HG02678 (cell line): ENCODE measurements at regions not wholly inside any gene's neighbourhood (a gene's known extent, or its start where the extent isn't known, plus 50 kb on each side); places are given as distances from the start of the nearest gene placed in this dataset.

Experiments
- ATAC-seq: cut with Tn5 transposase; IDR thresholded peaks from one replicate; pipeline ENCODE4 v1.9.1; 2021; ENCODE audit warnings: mild to moderate bottlenecking, moderate library complexity; ENCODE audit not compliant: unreplicated experiment

- no peak for ATAC-seq
These were observed 249.0 kb downstream of the EPM2A start for GRCh38 chr6:145486306-145486705.

GRCh38 chr6:145489583-145489982 is 245.7 kb downstream of the EPM2A start:
- ATAC-seq = no peak

GRCh38 chr6:145490068-145490467 is 245.3 kb downstream of the EPM2A start:
- ATAC-seq = no peak

- ATAC-seq = no peak
These were observed 244.2 kb downstream of the EPM2A start for GRCh38 chr6:145491126-145491525.

GRCh38 chr6:145497006-145497405 is 238.3 kb downstream of the EPM2A start:
- no peak for ATAC-seq

GRCh38 chr6:145498425-145498824 is 236.9 kb downstream of the EPM2A start:
- ATAC-seq = no peak

GRCh38 chr6:145502416-145502815 is 232.9 kb downstream of the EPM2A start:
- no peak for ATAC-seq

GRCh38 chr6:145506136-145506535 is 229.2 kb downstream of the EPM2A start:
- no peak for ATAC-seq

GRCh38 chr6:145506565-145506964 is 228.8 kb downstream of the EPM2A start:
- ATAC-seq = no peak

GRCh38 chr6:145507239-145507638 is 228.1 kb downstream of the EPM2A start:
- ATAC-seq = no peak

GRCh38 chr6:145508107-145508506 is 227.2 kb downstream of the EPM2A start:
- no peak for ATAC-seq

GRCh38 chr6:145517492-145517891 is 217.8 kb downstream of the EPM2A start:
- ATAC-seq = no peak

- ATAC-seq = no peak
These were observed 210.3 kb downstream of the EPM2A start for GRCh38 chr6:145525038-145525437.

- no peak for ATAC-seq
These were observed 205.7 kb downstream of the EPM2A start for GRCh38 chr6:145529582-145529981.

- no peak for ATAC-seq
These were observed 204.9 kb downstream of the EPM2A start for GRCh38 chr6:145530454-145530853.

GRCh38 chr6:145531032-145531431 is 204.3 kb downstream of the EPM2A start:
- no peak for ATAC-seq

GRCh38 chr6:145531822-145532221 is 203.5 kb downstream of the EPM2A start:
- ATAC-seq = no peak

- ATAC-seq = no peak
These were observed 203.0 kb downstream of the EPM2A start for GRCh38 chr6:145532361-145532760.

- ATAC-seq = no peak
These were observed 200.3 kb downstream of the EPM2A start for GRCh38 chr6:145534989-145535388.

- no peak for ATAC-seq
These were observed 196.3 kb downstream of the EPM2A start for GRCh38 chr6:145538989-145539388.

- no peak for ATAC-seq
These were observed 195.5 kb downstream of the EPM2A start for GRCh38 chr6:145539831-145540230.

GRCh38 chr6:145540741-145541140 is 194.6 kb downstream of the EPM2A start:
- no peak for ATAC-seq

GRCh38 chr6:145544041-145544440 is 191.3 kb downstream of the EPM2A start:
- no peak for ATAC-seq

GRCh38 chr6:145544514-145544913 is 190.8 kb downstream of the EPM2A start:
- ATAC-seq = no peak
